Right kidney (tissue), 1 donor: ENCODE measurements at regions not wholly inside any gene's neighbourhood (a gene's known extent, or its start where the extent isn't known, plus 50 kb on each side); places are given as distances from the start of the nearest gene placed in this dataset.

Source experiments
- DNase-seq: peaks from one replicate; pipeline ENCODE4 v3.0.0-alpha.2; 2016

- DNase-seq, result no peak
Observed at GRCh38 chr10:117927871-117928270, 118.9 kb downstream of the RAB11FIP2 start.

- no peak for DNase-seq
Observed at GRCh38 chr10:117928281-117928680, 118.5 kb downstream of the RAB11FIP2 start.

DNA sequence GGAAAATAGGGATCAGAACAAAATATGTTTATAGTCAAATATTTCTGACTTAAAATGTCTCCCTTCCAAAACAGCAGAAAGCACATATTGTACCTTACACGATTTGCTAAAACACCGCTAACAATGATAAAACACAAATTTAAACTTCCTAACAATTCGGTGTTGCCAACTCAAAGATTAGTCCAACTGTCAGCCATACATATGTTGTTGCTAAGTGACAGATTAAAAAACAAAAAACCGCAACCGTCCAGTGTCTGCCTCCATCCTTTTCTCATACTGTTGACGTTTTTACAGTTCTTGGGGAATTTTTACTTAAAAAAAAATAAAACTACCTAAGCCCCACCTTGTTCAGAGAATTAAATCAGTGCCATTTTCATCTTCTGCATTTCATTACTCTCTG, 118.0 kb downstream of the RAB11FIP2 start:
- DNase-seq, result no peak

DNA sequence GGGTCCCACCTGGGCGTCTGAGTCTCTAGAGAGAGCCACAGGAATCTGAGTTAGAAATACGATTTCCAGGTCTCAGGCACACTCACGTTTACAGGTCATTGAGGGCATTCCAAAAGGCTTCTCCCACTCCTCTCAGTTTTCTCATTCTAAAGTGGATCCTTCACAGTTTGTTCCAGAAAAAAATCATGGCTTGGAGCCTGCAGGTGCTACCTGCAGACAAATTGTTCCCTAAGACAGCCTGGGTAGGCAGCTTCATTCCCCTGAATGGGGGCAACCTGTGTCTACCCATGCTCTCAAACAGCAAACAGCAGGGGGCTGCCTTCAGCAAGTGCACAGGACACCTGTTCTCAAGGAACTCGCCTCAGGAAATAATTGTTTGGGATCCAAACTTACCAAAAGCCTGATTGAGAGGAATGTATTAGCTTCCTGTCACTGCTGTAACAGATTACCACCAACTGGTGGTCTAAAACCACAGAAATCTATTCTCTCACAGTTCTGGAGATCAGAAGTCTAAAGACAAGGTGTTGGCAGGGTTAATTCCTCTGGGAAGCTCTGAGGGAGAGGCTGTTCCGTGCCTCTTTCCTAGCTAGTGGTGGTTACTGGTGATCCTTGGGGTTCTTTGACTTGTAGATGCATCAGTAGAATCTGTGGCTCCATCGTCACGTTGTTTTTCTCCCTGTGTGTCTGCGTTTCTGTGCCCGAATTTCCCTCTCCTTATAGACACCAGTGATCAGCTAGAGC, 117.2 kb downstream of the RAB11FIP2 start:
- peak; percentile 4 for DNase-seq

DNA sequence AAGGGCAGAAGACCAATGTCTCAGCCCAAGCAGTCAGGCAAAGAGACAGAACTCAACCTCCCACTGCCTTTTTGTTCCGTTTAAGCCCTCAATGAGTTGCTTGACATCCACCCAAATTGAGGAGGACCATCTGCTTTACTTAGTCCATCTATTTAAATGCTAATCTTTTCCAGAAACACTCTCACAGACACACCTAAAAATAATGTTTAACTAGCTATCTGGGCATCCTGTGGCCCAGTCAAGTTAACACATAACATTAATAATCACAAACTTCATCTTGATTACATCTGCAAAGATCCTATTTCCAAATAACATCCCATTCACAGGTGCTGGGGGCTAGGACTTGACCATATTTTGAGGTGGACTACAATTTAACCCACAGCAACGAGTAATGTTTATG, 115.7 kb downstream of the RAB11FIP2 start:
- no peak for DNase-seq

DNA sequence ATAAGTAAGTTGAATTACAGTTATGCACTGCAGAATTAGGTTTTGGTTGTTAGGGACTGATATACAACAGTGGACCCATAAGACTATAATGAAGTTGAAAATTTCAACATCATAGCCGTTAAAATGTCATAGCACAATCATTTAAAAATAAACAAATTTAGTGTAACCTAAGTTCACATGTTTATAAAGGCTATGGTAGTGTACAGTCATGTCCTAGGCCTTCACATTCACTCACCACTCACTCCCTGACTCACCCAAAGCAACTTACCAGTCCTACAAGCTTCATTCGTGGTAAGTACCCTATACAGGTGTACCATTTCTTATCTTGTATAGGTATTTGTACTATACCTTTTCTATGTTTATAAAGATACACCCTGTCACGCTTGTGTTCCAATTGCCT, 113.7 kb downstream of the RAB11FIP2 start:
- no peak for DNase-seq

GRCh38 chr10:117934477-117934876, 112.3 kb downstream of the RAB11FIP2 start:
- DNase-seq, result no peak

- DNase-seq, result no peak
Observed at GRCh38 chr10:117936141-117936540, 110.6 kb downstream of the RAB11FIP2 start.

DNA sequence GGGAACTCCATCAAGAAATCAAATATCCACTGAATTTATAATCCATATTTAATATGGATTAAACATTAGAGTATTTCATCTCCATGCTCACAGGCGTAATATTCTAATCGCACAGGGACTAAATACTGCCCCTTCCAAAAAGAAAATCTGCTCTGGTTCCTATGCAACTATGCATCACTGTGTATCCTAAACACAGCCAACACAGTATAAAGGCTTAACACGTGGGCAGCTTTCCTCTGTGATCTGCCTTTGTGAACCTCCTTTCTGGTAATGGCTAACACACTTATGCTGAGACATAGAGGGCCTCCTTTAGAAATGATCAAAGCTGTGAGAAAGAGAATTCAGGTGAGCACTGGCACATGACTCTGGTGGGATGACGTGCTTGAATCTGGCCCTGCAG, 110.2 kb downstream of the RAB11FIP2 start:
- no peak for DNase-seq

GRCh38 chr10:117936976-117937375, 109.8 kb downstream of the RAB11FIP2 start:
- DNase-seq, result no peak

DNA sequence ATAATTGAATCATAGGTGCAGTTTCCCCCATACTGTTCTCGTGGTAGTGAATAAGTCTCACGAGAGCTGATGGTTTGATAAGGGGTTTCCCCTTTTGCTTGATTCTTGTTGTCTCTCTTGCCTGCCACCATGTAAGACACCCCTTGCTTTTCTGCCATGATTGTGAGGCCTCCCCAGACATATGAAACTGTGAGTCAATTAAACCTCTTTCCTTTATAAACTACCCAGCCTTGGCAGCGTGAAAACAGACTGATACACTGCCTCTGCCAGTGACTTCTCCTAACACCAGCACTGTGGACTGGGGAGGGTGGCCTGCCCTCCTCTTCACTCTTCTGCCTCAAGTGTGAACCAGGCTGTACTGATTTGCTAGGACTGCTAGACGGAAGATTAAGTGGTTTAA, 108.6 kb downstream of the RAB11FIP2 start:
- no peak for DNase-seq

GRCh38 chr10:117942226-117942625, 104.5 kb downstream of the RAB11FIP2 start:
- DNase-seq, result no peak

DNA sequence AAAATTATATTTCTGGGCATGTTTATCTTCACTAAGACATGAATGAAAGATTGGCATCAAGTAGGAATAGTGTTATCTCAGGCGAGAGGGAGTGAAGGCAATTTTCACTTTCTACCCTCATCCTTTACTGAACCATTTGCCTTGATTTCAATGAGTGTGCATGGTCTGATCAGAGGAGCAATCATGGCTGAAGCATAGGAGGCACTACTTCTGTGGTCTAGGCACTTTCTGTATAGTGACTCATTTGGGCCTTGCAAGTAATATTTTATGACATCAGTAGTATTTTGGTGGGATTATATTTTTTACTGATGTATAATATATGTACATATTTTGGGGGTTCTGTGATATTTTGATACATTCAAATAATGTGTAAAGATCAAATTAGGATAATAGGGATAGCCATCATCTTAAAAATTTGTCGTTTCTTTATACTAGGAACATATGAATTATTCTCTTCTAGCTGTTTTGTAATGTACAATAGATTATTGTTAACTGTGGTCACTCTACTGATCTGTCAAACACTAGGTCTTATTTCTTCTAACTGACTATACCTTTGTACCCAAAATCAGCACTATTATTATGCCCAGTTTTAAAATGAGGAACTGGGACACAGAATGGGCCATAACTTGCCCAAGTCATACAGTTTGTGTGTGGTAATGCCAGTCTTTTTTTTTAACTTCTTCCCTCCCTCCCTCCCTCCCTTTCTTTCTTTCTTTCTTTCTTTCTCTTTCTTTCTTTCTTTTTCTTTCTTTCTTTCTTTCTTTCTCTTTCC, 101.9 kb downstream of the RAB11FIP2 start:
- no peak for DNase-seq

DNA sequence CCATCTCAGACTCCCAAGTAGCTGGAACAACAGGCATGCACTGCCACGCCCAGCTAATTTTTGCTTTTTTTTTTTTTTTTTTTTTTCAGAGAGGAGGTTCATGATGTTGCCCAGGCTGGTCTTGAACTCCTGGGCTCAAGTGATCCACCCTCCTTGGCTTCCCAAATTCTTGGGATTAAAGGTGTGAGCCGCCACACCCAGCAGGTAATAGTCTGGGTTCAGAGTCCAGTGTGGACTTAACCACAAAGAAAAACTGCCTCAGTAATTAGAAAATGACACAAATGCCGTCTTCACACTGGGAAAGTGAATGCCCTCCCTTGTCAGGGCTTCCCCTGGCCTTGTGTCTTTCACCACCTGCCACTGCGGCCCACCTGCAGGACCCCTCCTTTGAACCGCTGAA, 101.1 kb downstream of the RAB11FIP2 start:
- DNase-seq, result no peak

GRCh38 chr10:117946525-117947070, 100.1 kb downstream of the RAB11FIP2 start:
- no peak for DNase-seq

GRCh38 chr10:117948493-117948892, 98.2 kb downstream of the RAB11FIP2 start:
- no peak for DNase-seq

GRCh38 chr10:117950408-117950807, 96.3 kb downstream of the RAB11FIP2 start:
- no peak for DNase-seq
